Tibial nerve (tissue), 4 donors: ENCODE measurements at regions not wholly inside any gene's neighbourhood (a gene's known extent, or its start where the extent isn't known, plus 50 kb on each side); places are given as distances from the start of the nearest gene placed in this dataset.
"Not testable (repeated sequence)": the region's sequence is repeated elsewhere in the genome, so short reads cannot be mapped to it uniquely, and the experiment has no call there.

Source experiments
- DNase-seq, 2 donors: peaks; one replicate each; pipeline ENCODE4 v3.0.0-alpha.2; 2019; ENCODE audit warnings: low spot score in 2 of 2
- H3K27ac ChIP-seq, 4 donors: fragments of 200-600 bp; sonication (generic) in 3 of 4; one replicate each; pipeline ENCODE4 v1.5.1; 2017 to 2019; ENCODE audit warnings: mild to moderate bottlenecking in 1 of 4
- H3K27me3 ChIP-seq, 2 donors: fragments of 200-600 bp; sonication (generic) in 1 of 2; one replicate each; pipeline versions ENCODE4 v1.5.1 to v1.6.0; 2017 to 2019
- H3K36me3 ChIP-seq, 3 donors: fragments of 200-600 bp; sonication (generic); one replicate each; pipeline ENCODE4 v1.5.1; 2018 to 2019
- H3K4me1 ChIP-seq, 4 donors: fragments of 200-600 bp; sonication (generic) in 3 of 4; one replicate each; pipeline ENCODE4 v1.5.1; 2017 to 2019
- H3K4me3 ChIP-seq, 4 donors: fragments of 200-600 bp; sonication (generic) in 3 of 4; one replicate each; pipeline ENCODE4 v1.5.1; 2017 to 2019; ENCODE audit warnings: mild to moderate bottlenecking in 1 of 4, moderate library complexity in 1 of 4
- H3K9me3 ChIP-seq, 4 donors: fragments of 200-600 bp; sonication (generic) in 3 of 4; one replicate each; pipeline ENCODE4 v1.5.1; 2017 to 2019
- CTCF ChIP-seq, 5 experiments: fragments of 200-600 bp in 3 of 5; fragments of 450-650 bp in 2 of 5; sonication (generic) in 3 of 5; IDR thresholded peaks; one replicate each; pipeline ENCODE4 v1.5.1; 2016 to 2019; ENCODE audit warnings: antibody characterized with exemption in 5 of 5, mild to moderate bottlenecking in 3 of 5, moderate library complexity in 2 of 5
- EP300 ChIP-seq, 2 donors: sonication (generic); formaldehyde crosslinking; IDR thresholded peaks; one replicate each; pipeline ENCODE4 v1.6.1; 2017; ENCODE audit warnings: antibody characterized with exemption in 2 of 2, mild to moderate bottlenecking in 1 of 2
- POLR2A ChIP-seq, 2 donors: fragments of 450-650 bp; IDR thresholded peaks; one replicate each; pipeline ENCODE4 v1.6.1; 2017; ENCODE audit warnings: antibody characterized with exemption in 2 of 2, mild to moderate bottlenecking in 2 of 2, moderate library complexity in 2 of 2
- WGBS, 2 donors: methylation state at CpG; one replicate each; pipeline ENCODE4 v1.1.5; 2018; 5-methylcytosine and 5-hydroxymethylcytosine counted together

DNA sequence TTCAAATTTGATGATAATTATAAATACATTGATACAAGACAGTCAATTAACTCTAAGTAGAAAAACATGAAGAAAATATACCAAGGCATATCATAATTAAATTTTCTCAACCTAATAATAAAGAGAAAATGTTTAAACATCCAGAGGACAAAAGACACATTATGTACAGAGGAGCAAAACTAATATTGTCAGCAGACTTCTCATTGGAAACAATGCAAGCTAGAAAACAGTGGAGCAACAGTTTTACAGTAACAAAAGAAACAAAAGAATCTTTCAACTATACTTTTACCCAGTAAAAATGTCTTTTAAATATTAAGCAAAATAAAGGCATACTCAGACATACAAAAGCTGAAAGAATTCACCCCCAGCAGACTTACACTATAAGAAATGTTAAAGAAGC, 238.0 kb downstream of the TMA16 start:
- no peaks in the 10 kb centered on the region for H3K27me3 ChIP-seq
- no peak overlapping the region for H3K27ac ChIP-seq
- no peaks in the 10 kb centered on the region for H3K36me3 ChIP-seq
- H3K4me1 ChIP-seq: no peaks in the 10 kb centered on the region
- no peak overlapping the region for H3K4me3 ChIP-seq
- TF ChIP-seq EP300 (IDR thresholded peaks at IDR 0.05) (no peak), POLR2A (IDR thresholded peaks at IDR 0.05) (no peak), CTCF (IDR thresholded peaks at IDR 0.05) (no peak)
- H3K9me3 ChIP-seq: peaks cover 0 to 8% (median 5%) of the 10 kb centered on the region in 4 donors
- DNase-seq: no peak

- H3K9me3 ChIP-seq: peaks cover 0 to 8% (median 4%) of the 10 kb centered on the region in 4 donors
- H3K27me3 ChIP-seq: no peaks in the 10 kb centered on the region
- DNase-seq: no peak
- H3K4me3 ChIP-seq: no peak overlapping the region
- H3K36me3 ChIP-seq: no peaks in the 10 kb centered on the region
- H3K4me1 ChIP-seq: no peaks in the 10 kb centered on the region
- WGBS, 2 donors: 91 to 93% methylated on average over 3 of the region's 3 CpGs
- H3K27ac ChIP-seq: no peak overlapping the region
- TF ChIP-seq EP300 (IDR thresholded peaks at IDR 0.05): no peak
- TF ChIP-seq POLR2A (IDR thresholded peaks at IDR 0.05): no peak
- TF ChIP-seq CTCF (IDR thresholded peaks at IDR 0.05): no peak
Observed at GRCh38 chr4:163736876-163737275, 242.4 kb downstream of the TMA16 start.

DNA sequence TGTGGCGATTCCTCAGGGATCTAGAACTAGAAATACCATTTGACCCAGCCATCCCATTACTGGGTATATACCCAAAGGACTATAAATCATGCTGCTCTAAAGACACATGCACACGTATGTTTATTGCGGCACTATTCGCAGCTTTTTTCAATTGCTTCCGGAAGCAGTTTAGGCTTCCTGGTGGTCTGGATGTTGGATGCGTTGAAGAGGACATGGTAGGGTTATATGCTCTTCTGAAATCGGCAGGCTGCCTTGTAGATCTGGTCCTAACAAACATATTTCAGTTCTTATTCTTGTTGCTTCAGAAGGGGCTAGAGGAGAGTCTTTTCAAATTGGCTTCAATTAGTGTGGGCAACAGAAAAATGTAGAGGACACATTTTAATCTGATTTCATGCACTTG, 243.4 kb downstream of the TMA16 start:
- not testable (repeated sequence) for H3K36me3 ChIP-seq, H3K27me3 ChIP-seq, DNase-seq, H3K27ac ChIP-seq, H3K9me3 ChIP-seq, H3K4me3 ChIP-seq, H3K4me1 ChIP-seq
- WGBS, 2 donors: 83 to 84% methylated on average over 5 to 6 of the region's 7 CpGs

GRCh38 chr4:163738521-163738920, 244.0 kb downstream of the TMA16 start:
- no peaks in the 10 kb centered on the region for H3K9me3 ChIP-seq

DNA sequence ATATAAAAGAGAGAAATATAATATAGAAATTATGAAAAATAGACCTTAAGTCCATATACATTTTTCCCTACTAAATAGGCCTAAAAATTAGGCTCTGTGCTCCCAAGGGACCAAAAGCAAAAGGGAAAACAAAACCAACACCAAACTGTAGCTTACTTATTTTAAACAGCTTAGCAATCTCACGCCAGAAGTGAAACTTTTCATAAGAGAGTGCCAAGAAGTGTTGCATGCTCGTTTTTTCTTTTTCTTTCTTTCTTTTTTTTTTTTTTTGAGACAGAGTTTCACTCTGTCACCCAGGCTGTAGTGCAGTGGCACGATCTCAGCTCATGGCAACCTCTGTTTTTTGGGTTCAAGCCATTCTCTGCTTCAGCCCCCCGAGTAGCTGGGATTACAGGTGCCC, 250.4 kb downstream of the TMA16 start:
- no peaks in the 10 kb centered on the region for H3K27me3 ChIP-seq
- 24 to 37% methylated on average over 4 of the region's 4 CpGs for WGBS, 2 donors
- no peaks in the 10 kb centered on the region for H3K36me3 ChIP-seq
- no peak for DNase-seq
- H3K9me3 ChIP-seq: no peaks in the 10 kb centered on the region
- H3K4me1 ChIP-seq: no peaks in the 10 kb centered on the region
- no peak overlapping the region for H3K4me3 ChIP-seq
- no peak overlapping the region for H3K27ac ChIP-seq
- TF ChIP-seq CTCF (IDR thresholded peaks at IDR 0.05) (no peak), POLR2A (IDR thresholded peaks at IDR 0.05) (no peak), EP300 (IDR thresholded peaks at IDR 0.05) (no peak)

More at GRCh38 chr4:163738521-163738920, 244.0 kb downstream of the TMA16 start:
- Histone ChIP-seq H3K27ac (no peak overlapping the region), H3K4me3 (no peak overlapping the region), H3K4me1 (no peaks in the 10 kb centered on the region), H3K36me3 (no peaks in the 10 kb centered on the region), H3K27me3 (no peaks in the 10 kb centered on the region)
- TF ChIP-seq CTCF (IDR thresholded peaks at IDR 0.05) (no peak), POLR2A (IDR thresholded peaks at IDR 0.05) (no peak), EP300 (IDR thresholded peaks at IDR 0.05) (no peak)
- DNase-seq: no peak

DNA sequence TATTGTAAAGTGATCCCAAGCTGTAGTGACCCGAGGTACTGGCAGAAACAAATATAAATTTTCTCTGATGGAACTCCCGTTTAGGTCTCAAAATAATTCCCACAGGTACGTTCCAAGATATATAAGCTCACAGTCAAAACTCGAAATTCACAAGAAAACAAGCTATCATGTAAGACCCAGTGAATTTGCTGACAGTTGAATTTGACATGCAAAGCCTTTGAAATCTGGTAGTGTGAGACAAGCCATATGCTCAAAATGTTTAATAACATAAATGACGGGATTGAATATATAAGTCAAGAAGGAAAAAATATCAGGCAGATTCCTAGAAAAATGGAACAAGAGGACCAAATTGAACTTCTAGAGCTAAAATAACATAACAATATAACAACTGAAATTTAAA, 252.8 kb downstream of the TMA16 start:
- 80 to 87% methylated on average over 5 of the region's 5 CpGs for WGBS, 2 donors
- Histone ChIP-seq H3K4me1 (no peaks in the 10 kb centered on the region), H3K27ac (no peak overlapping the region), H3K27me3 (no peaks in the 10 kb centered on the region), H3K4me3 (no peak overlapping the region), H3K9me3 (no peaks in the 10 kb centered on the region), H3K36me3 (no peaks in the 10 kb centered on the region)
- DNase-seq: no peak
- TF ChIP-seq CTCF (IDR thresholded peaks at IDR 0.05) (no peak), EP300 (IDR thresholded peaks at IDR 0.05) (no peak), POLR2A (IDR thresholded peaks at IDR 0.05) (no peak)
